Esophagus squamous epithelium (tissue), 5 donors: ENCODE measurements at regions not wholly inside any gene's neighbourhood (a gene's known extent, or its start where the extent isn't known, plus 50 kb on each side); places are given as distances from the start of the nearest gene placed in this dataset.
"Not testable (repeated sequence)": the region's sequence is repeated elsewhere in the genome, so short reads cannot be mapped to it uniquely, and the experiment has no call there.

Experiments
- DNase-seq: peaks from one replicate; lab custom pipeline; 2025; lab: John Stamatoyannopoulos, UW
- H3K27ac ChIP-seq, 4 donors: fragments of 200-600 bp; sonication (generic); one replicate each; pipeline ENCODE4 v1.5.1; 2016 to 2019; ENCODE audit warnings: mild to moderate bottlenecking in 1 of 4
- H3K27me3 ChIP-seq, 4 donors: fragments of 200-600 bp; sonication (generic); 1 replicate in 3 of 4; 2 replicates in 1 of 4; pipeline versions ENCODE4 v1.5.1 to v1.6.0; 2017 to 2021; ENCODE audit warnings: antibody characterized with exemption in 1 of 4
- H3K36me3 ChIP-seq, 3 donors: fragments of 200-600 bp; sonication (generic); one replicate each; pipeline ENCODE4 v1.5.1; 2016 to 2019
- H3K4me1 ChIP-seq, 3 donors: fragments of 200-600 bp; sonication (generic); one replicate each; pipeline ENCODE4 v1.5.1; 2017 to 2019
- H3K4me3 ChIP-seq, 4 donors: fragments of 200-600 bp; sonication (generic); 1 replicate in 3 of 4; 2 replicates in 1 of 4; pipeline ENCODE4 v1.5.1; 2016 to 2019; ENCODE audit warnings: mild to moderate bottlenecking in 2 of 4, moderate library complexity in 1 of 4
- H3K9me3 ChIP-seq, 3 donors: fragments of 200-600 bp; sonication (generic); one replicate each; pipeline ENCODE4 v1.5.1; 2016 to 2019
- POLR2A ChIP-seq, 4 donors: fragments of 450-650 bp; IDR thresholded peaks; one replicate each; pipeline ENCODE4 v1.6.1; 2017; ENCODE audit warnings: antibody characterized with exemption in 4 of 4, mild to moderate bottlenecking in 4 of 4, moderate library complexity in 3 of 4
- WGBS, 2 donors: methylation state at CpG; one replicate each; pipeline ENCODE4 v1.1.5; 2018; 5-methylcytosine and 5-hydroxymethylcytosine counted together
- intact Hi-C: fragments of 100-400 bp; cut with DNase I; formaldehyde crosslinking; loops from one replicate; pipeline ENCODE4 v1.15.0; 2022
- TF ChIP-seq, protein P1 (sequence below), 6 experiments: fragments of 450-650 bp in 4 of 6; fragments of 200-600 bp in 2 of 6; sonication (generic) in 2 of 6; IDR thresholded peaks; one replicate each; pipeline ENCODE4 v1.5.1; 2016 to 2019; ENCODE audit warnings: antibody characterized with exemption in 6 of 6, mild to moderate bottlenecking in 4 of 6, moderate library complexity in 4 of 6
- donor health status: DM: yes; HTN: yes; CAD: no.

GRCh38 chr6:94801344-94801743, 776.0 kb upstream of the MANEA start:
- DNase-seq, result no peak
- Histone ChIP-seq H3K27me3 (no peaks in the 10 kb centered on the region), H3K27ac (no peak overlapping the region), H3K36me3 (no peaks in the 10 kb centered on the region), H3K4me1 (no peaks in the 10 kb centered on the region), H3K4me3 (no peak overlapping the region), H3K9me3 (no peaks in the 10 kb centered on the region)
- intact Hi-C loops, result no loop called here
- TF ChIP-seq POLR2A (IDR thresholded peaks at IDR 0.05), result no peak
- TF ChIP-seq, protein P1, sequence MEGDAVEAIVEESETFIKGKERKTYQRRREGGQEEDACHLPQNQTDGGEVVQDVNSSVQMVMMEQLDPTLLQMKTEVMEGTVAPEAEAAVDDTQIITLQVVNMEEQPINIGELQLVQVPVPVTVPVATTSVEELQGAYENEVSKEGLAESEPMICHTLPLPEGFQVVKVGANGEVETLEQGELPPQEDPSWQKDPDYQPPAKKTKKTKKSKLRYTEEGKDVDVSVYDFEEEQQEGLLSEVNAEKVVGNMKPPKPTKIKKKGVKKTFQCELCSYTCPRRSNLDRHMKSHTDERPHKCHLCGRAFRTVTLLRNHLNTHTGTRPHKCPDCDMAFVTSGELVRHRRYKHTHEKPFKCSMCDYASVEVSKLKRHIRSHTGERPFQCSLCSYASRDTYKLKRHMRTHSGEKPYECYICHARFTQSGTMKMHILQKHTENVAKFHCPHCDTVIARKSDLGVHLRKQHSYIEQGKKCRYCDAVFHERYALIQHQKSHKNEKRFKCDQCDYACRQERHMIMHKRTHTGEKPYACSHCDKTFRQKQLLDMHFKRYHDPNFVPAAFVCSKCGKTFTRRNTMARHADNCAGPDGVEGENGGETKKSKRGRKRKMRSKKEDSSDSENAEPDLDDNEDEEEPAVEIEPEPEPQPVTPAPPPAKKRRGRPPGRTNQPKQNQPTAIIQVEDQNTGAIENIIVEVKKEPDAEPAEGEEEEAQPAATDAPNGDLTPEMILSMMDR (IDR thresholded peaks at IDR 0.05), result no peak
- WGBS, 2 donors, result 25 to 51% methylated on average over 3 of the region's 3 CpGs

- TF ChIP-seq, protein P1 (IDR thresholded peaks at IDR 0.05), result no peak
- TF ChIP-seq POLR2A (IDR thresholded peaks at IDR 0.05), result no peak
Measured at GRCh38 chr6:94785514-94785913, 791.8 kb upstream of the MANEA start.

GRCh38 chr6:94785081-94785480, 792.3 kb upstream of the MANEA start:
- H3K9me3 ChIP-seq, H3K4me1 ChIP-seq, H3K27ac ChIP-seq, H3K4me3 ChIP-seq, H3K36me3 ChIP-seq, H3K27me3 ChIP-seq, intact Hi-C loops, DNase-seq: not testable (repeated sequence)
- 67% methylated on average over 1 of the region's 2 CpGs; no CpG with 5 or more reads in 1 of the 2 donors for WGBS, 2 donors

More at GRCh38 chr6:94785514-94785913, 791.8 kb upstream of the MANEA start:
- intact Hi-C loops, result no loop called here
- H3K36me3 ChIP-seq, result no peaks in the 10 kb centered on the region
- H3K4me3 ChIP-seq, result no peak overlapping the region
- no peak overlapping the region for H3K27ac ChIP-seq
- H3K27me3 ChIP-seq, result no peaks in the 10 kb centered on the region
- no peaks in the 10 kb centered on the region for H3K9me3 ChIP-seq
- no peak for DNase-seq
- H3K4me1 ChIP-seq, result no peaks in the 10 kb centered on the region
- 53 to 59% methylated on average over 2 to 4 of the region's 4 CpGs for WGBS, 2 donors

GRCh38 chr6:94769197-94769596, 808.1 kb upstream of the MANEA start:
- no peak for DNase-seq
- 73 to 75% methylated on average over 1 of the region's 1 CpG for WGBS, 2 donors

GRCh38 chr6:94751641-94752329, 825.5 kb upstream of the MANEA start:
- no peaks in the 10 kb centered on the region for H3K36me3 ChIP-seq
- H3K9me3 ChIP-seq, result peaks cover 0 to 13% (median 0%) of the 10 kb centered on the region in 3 donors
- no peak for TF ChIP-seq POLR2A (IDR thresholded peaks at IDR 0.05)
- TF ChIP-seq, protein P1 (IDR thresholded peaks at IDR 0.05), result no peak
- no peaks in the 10 kb centered on the region for H3K27me3 ChIP-seq
- H3K4me1 ChIP-seq, result no peaks in the 10 kb centered on the region
- DNase-seq, result no peak
- intact Hi-C loops, result no loop called here
- 51 to 67% methylated on average over 3 of the region's 3 CpGs for WGBS, 2 donors
- no peak overlapping the region for H3K27ac ChIP-seq
- no peak overlapping the region for H3K4me3 ChIP-seq

More at GRCh38 chr6:94769197-94769596, 808.1 kb upstream of the MANEA start:
- Histone ChIP-seq H3K27me3 (no peaks in the 10 kb centered on the region), H3K9me3 (no peaks in the 10 kb centered on the region), H3K4me1 (no peaks in the 10 kb centered on the region), H3K4me3 (no peak overlapping the region), H3K27ac (no peak overlapping the region), H3K36me3 (no peaks in the 10 kb centered on the region)
- TF ChIP-seq, protein P1 (IDR thresholded peaks at IDR 0.05), result no peak
- no peak for TF ChIP-seq POLR2A (IDR thresholded peaks at IDR 0.05)
- intact Hi-C loops, result no loop called here
